H9 (cell line): ENCODE measurements at regions not wholly inside any gene's neighbourhood (a gene's known extent, or its start where the extent isn't known, plus 50 kb on each side); places are given as distances from the start of the nearest gene placed in this dataset.

ENCODE experiments used
- DNase-seq: peaks from one replicate; pipeline ENCODE4 v3.0.0-alpha.2; 2017
- H2AFZ ChIP-seq: one replicate; pipeline ENCODE4 v1.6.1; 2013; ENCODE audit warnings: mild to moderate bottlenecking, low read length, control low read depth, moderate library complexity
- H2AK5ac ChIP-seq: 2 replicates; pipeline ENCODE4 v1.6.1; 2013; ENCODE audit warnings: low read length, control low read depth, mixed read lengths; ENCODE audit not compliant: insufficient read length
- H2BK120ac ChIP-seq: one replicate; pipeline ENCODE4 v1.6.1; 2013; ENCODE audit warnings: low read depth, mild to moderate bottlenecking, low read length, control low read depth, inconsistent platforms; ENCODE audit not compliant: poor library complexity, severe bottlenecking
- H2BK12ac ChIP-seq: 2 replicates; pipeline ENCODE4 v1.6.1; 2013; ENCODE audit warnings: low read length, control low read depth, mixed read lengths, low read depth; ENCODE audit not compliant: insufficient read length
- H2BK15ac ChIP-seq: 2 replicates; pipeline ENCODE4 v1.6.1; 2013; ENCODE audit warnings: low read depth, low read length, control low read depth
- H2BK20ac ChIP-seq: one replicate; pipeline ENCODE4 v1.6.1; 2013; ENCODE audit warnings: low read depth, mild to moderate bottlenecking, low read length, control low read depth, inconsistent platforms; ENCODE audit not compliant: poor library complexity, severe bottlenecking
- H2BK5ac ChIP-seq: 2 replicates; pipeline ENCODE4 v1.6.1; 2013; ENCODE audit warnings: low read length, control low read depth, mixed read lengths; ENCODE audit not compliant: insufficient read length
- H3K14ac ChIP-seq: 2 replicates; pipeline ENCODE4 v1.6.1; 2013; ENCODE audit warnings: low read length, control low read depth; ENCODE audit not compliant: insufficient read depth
- H3K18ac ChIP-seq: 2 replicates; pipeline ENCODE4 v1.6.1; 2013; ENCODE audit warnings: low read depth, mild to moderate bottlenecking, mixed read lengths, low read length, control low read depth; ENCODE audit not compliant: insufficient read length
- H3K23ac ChIP-seq: 2 replicates; pipeline ENCODE4 v1.6.1; 2013; ENCODE audit warnings: low read length, control low read depth, mixed read lengths, low read depth; ENCODE audit not compliant: insufficient read length
- H3K23me2 ChIP-seq: 2 replicates; pipeline ENCODE4 v1.6.1; 2013; ENCODE audit warnings: low read depth, mild to moderate bottlenecking, mixed read lengths, low read length, control low read depth; ENCODE audit not compliant: insufficient read length, poor library complexity, severe bottlenecking
- H3K27ac ChIP-seq: 2 replicates; pipeline ENCODE4 v1.5.1; 2013; ENCODE audit warnings: low read length, control low read depth, mixed read lengths, low read depth; ENCODE audit not compliant: insufficient read length
- H3K27me3 ChIP-seq: 2 replicates; pipeline ENCODE4 v1.6.1; 2013; ENCODE audit warnings: low read length, control low read depth, inconsistent platforms; ENCODE audit not compliant: insufficient read depth
- H3K4ac ChIP-seq: 2 replicates; pipeline ENCODE4 v1.6.1; 2013; ENCODE audit warnings: low read depth, mild to moderate bottlenecking, control low read depth, inconsistent platforms, low read length, moderate library complexity
- H3K4me1 ChIP-seq: 2 replicates; pipeline ENCODE4 v1.6.1; 2013; ENCODE audit warnings: low read length, control low read depth, inconsistent platforms; ENCODE audit not compliant: insufficient read depth
- H3K4me2 ChIP-seq: 2 replicates; pipeline ENCODE4 v1.6.1; 2013; ENCODE audit warnings: low read length, control low read depth, mixed read lengths; ENCODE audit not compliant: insufficient read length, insufficient read depth
- H3K56ac ChIP-seq: 2 replicates; pipeline ENCODE4 v1.6.1; 2013; ENCODE audit warnings: low read depth, mild to moderate bottlenecking, mixed read lengths, low read length, control low read depth; ENCODE audit not compliant: insufficient read length
- H3K79me1 ChIP-seq: 2 replicates; pipeline ENCODE4 v1.6.1; 2013; ENCODE audit warnings: low read depth, mild to moderate bottlenecking, moderate library complexity, low read length, control low read depth, inconsistent platforms; ENCODE audit not compliant: insufficient read depth, poor library complexity, severe bottlenecking
- H3K79me2 ChIP-seq: 2 replicates; pipeline ENCODE4 v1.6.1; 2013; ENCODE audit warnings: low read length, control low read depth, inconsistent platforms; ENCODE audit not compliant: insufficient read depth
- H3K9ac ChIP-seq: 2 replicates; pipeline ENCODE4 v1.6.1; 2013; ENCODE audit warnings: low read length, control low read depth, mixed read lengths; ENCODE audit not compliant: insufficient read length; ENCODE audit errors: extremely low read depth
- H3K9me3 ChIP-seq: one replicate; pipeline ENCODE4 v1.6.1; 2013; ENCODE audit warnings: low read depth, low read length, inconsistent platforms; ENCODE audit not compliant: control insufficient read depth
- H3T11ph ChIP-seq: one replicate; pipeline ENCODE4 v1.6.1; 2013; ENCODE audit warnings: mild to moderate bottlenecking, low read length, control low read depth, inconsistent platforms
- H4K20me1 ChIP-seq: one replicate; pipeline ENCODE4 v1.6.1; 2013; ENCODE audit not compliant: control insufficient read depth, insufficient read length, insufficient read depth
- H4K5ac ChIP-seq: 2 replicates; pipeline ENCODE4 v1.6.1; 2013; ENCODE audit warnings: low read depth, mild to moderate bottlenecking, mixed read lengths, low read length, control low read depth; ENCODE audit not compliant: insufficient read length
- H4K8ac ChIP-seq: replicated peaks from 2 replicates; pipeline ENCODE4 v1.6.1; 2013; ENCODE audit warnings: low read length, control low read depth, mixed read lengths, low read depth; ENCODE audit not compliant: insufficient read length
- H4K91ac ChIP-seq: 2 replicates; pipeline ENCODE4 v1.6.1; 2013; ENCODE audit warnings: low read depth, mild to moderate bottlenecking, moderate library complexity, mixed read lengths, low read length, control low read depth; ENCODE audit not compliant: insufficient read length
- H3K27ac Mint-ChIP-seq, 3 experiments: 2 replicates in 2 of 3; 3 replicates in 1 of 3; pipeline ENCODE4 v1.8.0; 2020 to 2021; ENCODE audit warnings: mixed read lengths in 3 of 3, mild to moderate bottlenecking in 1 of 3, moderate library complexity in 1 of 3
- H3K27me3 Mint-ChIP-seq: 2 replicates; pipeline ENCODE4 v1.8.0; 2021; ENCODE audit warnings: low read depth, mild to moderate bottlenecking, moderate library complexity, mixed read lengths
- H3K36me3 Mint-ChIP-seq, 3 experiments: 2 replicates in 2 of 3; 3 replicates in 1 of 3; pipeline ENCODE4 v1.8.0; 2020 to 2021; ENCODE audit warnings: low read depth in 3 of 3, mixed read lengths in 3 of 3; ENCODE audit not compliant: insufficient read depth in 1 of 3
- H3K4me1 Mint-ChIP-seq, 2 experiments: 2 replicates each; pipeline ENCODE4 v1.8.0; 2020; ENCODE audit warnings: mixed read lengths in 2 of 2
- H3K4me3 Mint-ChIP-seq, 2 experiments: 2 replicates in 1 of 2; 3 replicates in 1 of 2; pipeline ENCODE4 v1.8.0; 2020 to 2021; ENCODE audit warnings: mild to moderate bottlenecking in 2 of 2, mixed read lengths in 2 of 2, moderate library complexity in 1 of 2
- H3K9me3 Mint-ChIP-seq, 2 experiments: 2 replicates in 1 of 2; 3 replicates in 1 of 2; pipeline ENCODE4 v1.8.0; 2020; ENCODE audit warnings: mild to moderate bottlenecking in 2 of 2, mixed read lengths in 2 of 2, moderate library complexity in 1 of 2
- CTCF ChIP-seq: fragments of 200-600 bp; sonication (generic); conservative IDR thresholded peaks from 3 replicates; pipeline ENCODE4 v1.8.0; 2021; ENCODE audit warnings: antibody characterized with exemption, mild to moderate bottlenecking
- WGBS: extraction: QIAGEN DNeasy Blood & Tissue Kit; methylation state at CpG from one replicate; pipeline ENCODE4 v1.1.7; 2013; ENCODE audit warnings: missing lambda C conversion rate, low lambda C conversion rate, mixed read lengths; ENCODE audit not compliant: insufficient read length; ENCODE audit errors: extremely low coverage; 5-methylcytosine and 5-hydroxymethylcytosine counted together

DNA sequence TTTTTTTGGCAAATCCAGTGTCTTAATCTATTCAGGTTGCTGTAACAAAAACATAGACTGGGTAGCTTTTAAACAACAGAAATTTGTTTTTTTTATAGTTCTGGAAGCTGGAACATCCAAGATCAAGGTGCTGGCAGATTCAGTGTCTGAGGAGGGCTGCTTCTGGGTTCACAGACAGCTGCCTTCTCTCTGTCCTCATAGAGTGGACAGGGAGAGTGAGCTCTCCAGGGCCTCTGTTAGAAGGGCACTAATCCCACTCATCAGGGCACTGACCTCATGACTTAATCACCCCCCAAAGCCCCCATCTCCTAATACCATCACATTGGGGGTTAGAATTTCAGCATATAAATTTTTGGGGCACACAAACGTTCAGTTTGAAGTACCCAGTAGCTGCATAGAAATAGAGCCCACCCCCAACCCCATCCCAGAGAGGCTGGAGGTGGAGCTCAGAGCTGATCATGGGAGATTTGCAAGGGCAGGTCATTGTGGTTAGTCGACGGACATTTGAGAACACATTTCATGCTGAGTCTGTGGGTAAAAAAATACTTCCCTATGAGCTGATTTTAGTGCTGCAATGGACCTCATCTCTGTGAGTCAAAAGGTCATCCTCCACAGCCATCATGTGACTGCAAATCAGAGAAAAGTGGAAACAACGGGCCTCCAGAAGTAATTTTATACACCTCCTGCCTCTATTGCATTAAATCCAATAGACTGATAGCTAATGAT lies 203.1 kb upstream of the CADM1 start:
- peaks cover 0 to 6% of the 10 kb centered on the region in 2 experiments; a peak in 2 of 4 replicates for H3K4me1 Mint-ChIP-seq
- H3K4me3 Mint-ChIP-seq, result no peak overlapping the region
- WGBS, result no CpG with 5 or more reads among the region's 4 CpGs

More for the DNA sequence above, 203.1 kb upstream of the CADM1 start:
- Histone ChIP-seq H2BK120ac (no peak overlapping the region), H3K18ac (no peak overlapping the region), H3K27ac (no peak overlapping the region), H2BK20ac (no peak overlapping the region), H3K79me1 (no peaks in the 10 kb centered on the region), H3K79me2 (no peaks in the 10 kb centered on the region), H3K4me1 (no peaks in the 10 kb centered on the region), H3K4me2 (no peak overlapping the region), H3K9me3 (no peaks in the 10 kb centered on the region), H2BK12ac (no peak overlapping the region), H3K4ac (no peak overlapping the region), H3K23me2 (no peaks in the 10 kb centered on the region), H3K9ac (no peak overlapping the region), H4K91ac (no peak overlapping the region), H2BK5ac (no peak overlapping the region), H4K8ac (no peak overlapping the region), H3K14ac (no peak overlapping the region), H2AK5ac (no peak overlapping the region), H2BK15ac (no peak overlapping the region), H4K5ac (no peak overlapping the region), H4K20me1 (no peaks in the 10 kb centered on the region), H3K23ac (no peak overlapping the region), H3K56ac (no peak overlapping the region), H3T11ph (no peak overlapping the region), H3K27me3 (no peaks in the 10 kb centered on the region; the same call in 1 of the 2 replicates), H2AFZ (no peak overlapping the region)
- no peak for DNase-seq
- H3K36me3 Mint-ChIP-seq, result peaks cover 0 to 10% (median 1%) of the 10 kb centered on the region in 3 experiments; a peak in 4 of 7 replicates
- H3K9me3 Mint-ChIP-seq, result peaks cover 8 to 11% of the 10 kb centered on the region in 2 experiments; a peak in 4 of 5 replicates
- TF ChIP-seq CTCF, result no peak
- no peak overlapping the region; a peak in 1 of 7 replicates for H3K27ac Mint-ChIP-seq
- H3K27me3 Mint-ChIP-seq, result peaks cover 22% of the 10 kb centered on the region
